PC-3 (cell line): ENCODE measurements at regions not wholly inside any gene's neighbourhood (a gene's known extent, or its start where the extent isn't known, plus 50 kb on each side); places are given as distances from the start of the nearest gene placed in this dataset.

ENCODE experiments used
- ATAC-seq: fragments of 200-7000 bp; cut with Tn5 transposase; 2 replicates; pipeline ENCODE4 v1.9.1; 2020; ENCODE audit warnings: mild to moderate bottlenecking, moderate library complexity
- BruUV-seq: library from RNA; stranded (reverse); fragments of 400-500 nt; replicated peaks from 2 replicates; lab custom pipeline; 2021; lab: Mats Ljungman, UMichigan
- CTCF ChIA-PET: fragments of 300-600 bp; sonication (Branson Sonifier 250); formaldehyde crosslinking; loops from one replicate; lab custom pipeline; 2022; ENCODE audit warnings: antibody characterized with exemption; lab: Charles Lee
- POLR2A ChIA-PET: fragments of 300-600 bp; sonication (Branson Sonifier 250); formaldehyde crosslinking; loops from one replicate; lab custom pipeline; 2022; ENCODE audit warnings: antibody characterized with exemption; ENCODE audit not compliant: unreplicated experiment; lab: Charles Lee
- DNase-seq: peaks from one replicate; pipeline ENCODE4 v3.0.0-alpha.2; 2015
- H2AFZ ChIP-seq: fragments of 300-600 bp; sonication (generic); 2 replicates; pipeline ENCODE4 v1.6.0; 2016; ENCODE audit warnings: antibody characterized with exemption, low read length
- H3F3A ChIP-seq: fragments of 300-600 bp; sonication (generic); one replicate; pipeline ENCODE4 v1.6.0; 2017; ENCODE audit warnings: antibody characterized with exemption, low read length, control low read depth, mild to moderate bottlenecking; ENCODE audit not compliant: unreplicated experiment
- H3K27ac ChIP-seq: fragments of 300-600 bp; sonication (generic); 2 replicates; pipeline ENCODE4 v1.5.1; 2016; ENCODE audit warnings: mild to moderate bottlenecking, low read length
- H3K27me3 ChIP-seq: fragments of 300-600 bp; sonication (generic); 2 replicates; pipeline ENCODE4 v1.6.1; 2016; ENCODE audit warnings: low read length, mixed read lengths
- H3K36me3 ChIP-seq: fragments of 300-600 bp; sonication (generic); 2 replicates; pipeline ENCODE4 v1.6.1; 2016; ENCODE audit warnings: low read depth, mixed run types, low read length, mixed read lengths
- H3K4me1 ChIP-seq: fragments of 300-600 bp; sonication (generic); 2 replicates; pipeline ENCODE4 v1.5.1; 2016; ENCODE audit warnings: low read length; ENCODE audit not compliant: insufficient read depth
- H3K4me2 ChIP-seq: fragments of 300-600 bp; sonication (generic); 2 replicates; pipeline ENCODE4 v1.6.0; 2016; ENCODE audit warnings: low read length
- H3K4me3 ChIP-seq: fragments of 300-600 bp; sonication (generic); 2 replicates; pipeline ENCODE4 v1.5.1; 2016; ENCODE audit warnings: mild to moderate bottlenecking, low read length, mixed read lengths
- H3K79me2 ChIP-seq: fragments of 300-600 bp; sonication (generic); 2 replicates; pipeline ENCODE4 v1.6.1; 2017; ENCODE audit warnings: low read length, mixed read lengths
- H3K9ac ChIP-seq: fragments of 300-600 bp; sonication (generic); 2 replicates; pipeline ENCODE4 v1.6.0; 2016; ENCODE audit warnings: mild to moderate bottlenecking, low read length
- H3K9me2 ChIP-seq: fragments of 300-600 bp; sonication (generic); replicated peaks from 2 replicates; pipeline ENCODE4 v1.6.1; 2016; ENCODE audit warnings: mixed run types, low read length, mixed read lengths
- H3K9me3 ChIP-seq: fragments of 300-600 bp; sonication (generic); 2 replicates; pipeline ENCODE4 v1.6.1; 2016; ENCODE audit warnings: low read length, mixed read lengths
- H4K20me1 ChIP-seq: fragments of 300-600 bp; sonication (generic); 2 replicates; pipeline ENCODE4 v1.6.1; 2016; ENCODE audit warnings: low read length, mixed read lengths
- CTCF ChIP-seq: fragments of 300-600 bp; sonication (generic); conservative IDR thresholded peaks from 2 replicates; pipeline ENCODE4 v1.5.1; 2017; ENCODE audit warnings: antibody characterized with exemption, low read depth, mild to moderate bottlenecking, low read length
- EZH2 ChIP-seq: fragments of 300-600 bp; sonication (generic); IDR thresholded peaks from one replicate; pipeline ENCODE4 v1.6.1; 2017; ENCODE audit warnings: antibody characterized with exemption, mild to moderate bottlenecking, low read length; ENCODE audit not compliant: unreplicated experiment
- EZH2phosphoT487 ChIP-seq: fragments of 300-600 bp; sonication (generic); IDR thresholded peaks from 2 replicates; pipeline ENCODE4 v1.6.1; 2018; ENCODE audit warnings: mild to moderate bottlenecking, antibody characterized with exemption, low read length, borderline replicate concordance
- intact Hi-C: fragments of 100-400 bp; cut with micrococcal nuclease; formaldehyde crosslinking; loops from 2 replicates; pipeline ENCODE4 v1.9.0; 2023

- TF ChIP-seq EZH2phosphoT487 = no peak
- TF ChIP-seq EZH2 = no peak
- no peak for TF ChIP-seq CTCF
- Histone ChIP-seq H3K4me2 (no peak overlapping the region), H3K9ac (no peak overlapping the region), H3K27ac (no peak overlapping the region), H3K9me3 (no peaks in the 10 kb centered on the region), H3K79me2 (no peaks in the 10 kb centered on the region), H2AFZ (no peak overlapping the region), H4K20me1 (no peaks in the 10 kb centered on the region), H3K9me2 (no peaks in the 10 kb centered on the region), H3F3A (no peaks in the 10 kb centered on the region), H3K4me1 (peaks cover 49% of the 10 kb centered on the region), H3K4me3 (no peak overlapping the region), H3K27me3 (no peaks in the 10 kb centered on the region), H3K36me3 (no peaks in the 10 kb centered on the region)
- ChIA-PET CTCF (no interaction called here), POLR2A (interaction anchor here (0.7 kb wide), 1 partner anchor 249 kb away, joined by 4 read pairs; no protein-coding TSS in a partner anchor)
- no peak for ATAC-seq
- DNase-seq = no peak
- BruUV-seq = no TSS peak
- intact Hi-C loops = loop anchor here (5.0 to 10.0 kb wide), 2 partner anchors 113 to 244 kb away; no protein-coding TSS in a partner anchor
Observed at GRCh38 chr6:100230115-100230952, 234.4 kb downstream of the SIM1 start.

GRCh38 chr6:100229512-100229911 lies 235.2 kb downstream of the SIM1 start:
- Histone ChIP-seq H3K4me2 (peak overlapping the region; percentile 72), H3F3A (no peaks in the 10 kb centered on the region), H3K27ac (no peak overlapping the region), H3K79me2 (no peaks in the 10 kb centered on the region), H3K9me3 (no peaks in the 10 kb centered on the region), H2AFZ (peak overlapping the region; percentile 81), H3K27me3 (no peaks in the 10 kb centered on the region), H3K9me2 (no peaks in the 10 kb centered on the region), H4K20me1 (no peaks in the 10 kb centered on the region), H3K4me1 (peaks cover 42% of the 10 kb centered on the region), H3K9ac (peak overlapping the region; percentile 60), H3K4me3 (peak overlapping the region; percentile 71), H3K36me3 (no peaks in the 10 kb centered on the region)
- intact Hi-C loops = loop anchor here (2.0 kb wide), 1 partner anchor 53 kb away; no protein-coding TSS in a partner anchor
- ChIA-PET CTCF (no interaction called here), POLR2A (interaction anchor here (0.6 kb wide), 3 partner anchors 14 to 117 kb away, joined by 3 to 5 read pairs (median 3); no protein-coding TSS in a partner anchor)
- DNase-seq = no peak
- ATAC-seq = no peak
- TF ChIP-seq CTCF (no peak), EZH2phosphoT487 (no peak), EZH2 (no peak)
- no TSS peak for BruUV-seq
